ENCODE measurements at regions not wholly inside any gene's neighbourhood (a gene's known extent, or its start where the extent isn't known, plus 50 kb on each side); places are given as distances from the start of the nearest gene placed in this dataset.

DNA sequence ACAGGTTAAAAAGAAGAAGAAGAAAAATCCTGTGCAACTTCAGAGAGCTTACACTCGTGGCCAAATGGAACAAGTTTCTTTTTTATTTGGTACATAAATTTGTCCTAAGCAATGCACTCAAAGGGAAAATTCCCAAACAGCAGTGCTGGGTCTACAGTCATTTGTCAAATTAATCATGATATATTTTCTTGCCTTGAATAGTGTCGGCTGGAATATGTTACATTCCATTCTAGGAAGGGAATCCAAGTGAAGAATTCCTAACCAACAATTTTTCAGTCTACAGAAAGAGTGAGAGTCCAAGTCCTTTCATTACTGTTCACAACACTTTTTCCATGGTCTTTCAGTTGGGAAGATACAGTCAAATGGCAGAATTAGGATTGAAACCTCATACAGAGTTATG, 63.9 kb downstream of the HAND2 start:
- no peak for FAIRE-seq
- no peak overlapping the region for H3K9ac ChIP-seq (ENCODE audit: low read length)
- peak; percentile 79 for DNase-seq (ENCODE audit: low read depth)
- H4K20me1 ChIP-seq (ENCODE audit: insufficient read depth, low read length), result no peaks in the 10 kb centered on the region
- Mint-ChIP-seq H3K27ac (ENCODE audit: unreplicated experiment) (no peak overlapping the region), H3K4me1 (ENCODE audit: low read depth, unreplicated experiment) (no peaks in the 10 kb centered on the region), H3K4me3 (ENCODE audit: unreplicated experiment) (no peak overlapping the region), H3K9me3 (ENCODE audit: unreplicated experiment) (no peaks in the 10 kb centered on the region), H3K27me3 (ENCODE audit: low read depth, unreplicated experiment) (no peaks in the 10 kb centered on the region), H3K36me3 (ENCODE audit: low read depth, unreplicated experiment) (no peaks in the 10 kb centered on the region)
- H3K36me3 ChIP-seq (ENCODE audit: insufficient read depth, low read length), result no peaks in the 10 kb centered on the region
- TF ChIP-seq, protein P1, sequence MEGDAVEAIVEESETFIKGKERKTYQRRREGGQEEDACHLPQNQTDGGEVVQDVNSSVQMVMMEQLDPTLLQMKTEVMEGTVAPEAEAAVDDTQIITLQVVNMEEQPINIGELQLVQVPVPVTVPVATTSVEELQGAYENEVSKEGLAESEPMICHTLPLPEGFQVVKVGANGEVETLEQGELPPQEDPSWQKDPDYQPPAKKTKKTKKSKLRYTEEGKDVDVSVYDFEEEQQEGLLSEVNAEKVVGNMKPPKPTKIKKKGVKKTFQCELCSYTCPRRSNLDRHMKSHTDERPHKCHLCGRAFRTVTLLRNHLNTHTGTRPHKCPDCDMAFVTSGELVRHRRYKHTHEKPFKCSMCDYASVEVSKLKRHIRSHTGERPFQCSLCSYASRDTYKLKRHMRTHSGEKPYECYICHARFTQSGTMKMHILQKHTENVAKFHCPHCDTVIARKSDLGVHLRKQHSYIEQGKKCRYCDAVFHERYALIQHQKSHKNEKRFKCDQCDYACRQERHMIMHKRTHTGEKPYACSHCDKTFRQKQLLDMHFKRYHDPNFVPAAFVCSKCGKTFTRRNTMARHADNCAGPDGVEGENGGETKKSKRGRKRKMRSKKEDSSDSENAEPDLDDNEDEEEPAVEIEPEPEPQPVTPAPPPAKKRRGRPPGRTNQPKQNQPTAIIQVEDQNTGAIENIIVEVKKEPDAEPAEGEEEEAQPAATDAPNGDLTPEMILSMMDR (IDR thresholded peaks at IDR 0.05; ENCODE audit: insufficient read depth, low read depth, low read length), result no peak
- no peak for TF ChIP-seq EZH2 (IDR thresholded peaks at IDR 0.05; ENCODE audit: insufficient read depth, low read length)
- H3K4me1 ChIP-seq (ENCODE audit: insufficient read depth, low read length), result no peaks in the 10 kb centered on the region
- H3K4me3 ChIP-seq (ENCODE audit: insufficient read depth, low read depth, low read length), result no peak overlapping the region
- no peaks in the 10 kb centered on the region for H3K27me3 ChIP-seq (ENCODE audit: insufficient read depth, low read length)
- H3K9me3 ChIP-seq (ENCODE audit: insufficient read depth, low read depth, low read length), result no peaks in the 10 kb centered on the region
- no peak overlapping the region for H3K4me2 ChIP-seq (ENCODE audit: low read length)
- no peak overlapping the region for H3K27ac ChIP-seq (ENCODE audit: low read depth, low read length)
- H2AFZ ChIP-seq (ENCODE audit: low read depth, low read length), result no peak overlapping the region
- H3K79me2 ChIP-seq (ENCODE audit: insufficient read depth, low read length), result no peaks in the 10 kb centered on the region

DNA sequence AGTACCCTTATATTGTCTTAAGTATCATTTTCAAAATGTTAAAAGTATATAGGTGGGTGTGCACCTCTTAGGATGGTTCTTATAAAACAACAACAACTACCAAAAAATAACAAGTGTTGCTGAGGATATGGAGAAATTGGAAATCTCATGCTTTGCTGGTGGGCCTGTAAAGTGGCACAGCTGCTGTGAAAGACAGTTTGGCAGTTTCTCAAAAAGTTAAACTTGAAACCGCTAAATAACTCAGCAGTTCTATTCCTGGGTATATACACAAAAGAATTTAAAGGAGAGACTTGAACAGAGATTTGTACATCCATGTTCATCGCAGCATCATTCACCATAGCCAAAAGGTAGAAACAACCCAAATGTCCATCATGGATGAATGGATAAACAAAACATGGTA, 65.5 kb downstream of the HAND2 start:
- TF ChIP-seq, protein P1 (IDR thresholded peaks at IDR 0.05; ENCODE audit: insufficient read depth, low read depth, low read length), result no peak
- no peak for TF ChIP-seq EZH2 (IDR thresholded peaks at IDR 0.05; ENCODE audit: insufficient read depth, low read length)
- Histone ChIP-seq H3K27ac (ENCODE audit: low read depth, low read length) (no peak overlapping the region), H3K36me3 (ENCODE audit: insufficient read depth, low read length) (no peaks in the 10 kb centered on the region), H3K79me2 (ENCODE audit: insufficient read depth, low read length) (no peaks in the 10 kb centered on the region), H3K27me3 (ENCODE audit: insufficient read depth, low read length) (no peaks in the 10 kb centered on the region), H3K4me3 (ENCODE audit: insufficient read depth, low read depth, low read length) (no peak overlapping the region), H2AFZ (ENCODE audit: low read depth, low read length) (no peak overlapping the region), H3K4me1 (ENCODE audit: insufficient read depth, low read length) (no peaks in the 10 kb centered on the region), H3K9me3 (ENCODE audit: insufficient read depth, low read depth, low read length) (no peaks in the 10 kb centered on the region), H4K20me1 (ENCODE audit: insufficient read depth, low read length) (no peaks in the 10 kb centered on the region), H3K4me2 (ENCODE audit: low read length) (no peak overlapping the region), H3K9ac (ENCODE audit: low read length) (no peak overlapping the region)
- Mint-ChIP-seq H3K36me3 (ENCODE audit: low read depth, unreplicated experiment) (no peaks in the 10 kb centered on the region), H3K4me3 (ENCODE audit: unreplicated experiment) (no peak overlapping the region), H3K9me3 (ENCODE audit: unreplicated experiment) (peaks cover 1% of the 10 kb centered on the region), H3K27ac (ENCODE audit: unreplicated experiment) (no peak overlapping the region), H3K27me3 (ENCODE audit: low read depth, unreplicated experiment) (no peaks in the 10 kb centered on the region), H3K4me1 (ENCODE audit: low read depth, unreplicated experiment) (no peaks in the 10 kb centered on the region)
- DNase-seq (ENCODE audit: low read depth) (no peak), FAIRE-seq (peak; percentile 43)

DNA sequence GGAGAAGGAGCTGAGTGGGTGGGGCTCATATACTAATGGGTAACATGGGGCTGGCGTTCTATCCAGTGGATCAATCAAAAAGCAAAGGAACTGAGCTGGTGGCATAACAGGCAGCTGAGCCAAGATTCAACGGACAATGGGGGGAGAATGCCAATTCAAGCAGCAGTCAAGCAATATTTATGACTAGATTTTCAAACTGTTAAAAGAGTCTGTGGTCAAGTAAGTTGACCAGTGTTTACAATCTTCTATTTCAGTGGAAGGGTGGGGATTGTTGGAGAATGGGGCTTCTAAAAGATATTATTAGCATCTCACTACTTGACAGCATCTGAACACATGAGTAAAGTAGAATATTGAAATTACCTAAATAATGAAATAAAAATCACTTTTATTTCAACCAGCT, 64.9 kb upstream of the SCRG1 start:
- Mint-ChIP-seq H3K4me1 (ENCODE audit: low read depth, unreplicated experiment) (no peaks in the 10 kb centered on the region), H3K27ac (ENCODE audit: unreplicated experiment) (no peak overlapping the region), H3K4me3 (ENCODE audit: unreplicated experiment) (no peak overlapping the region), H3K9me3 (ENCODE audit: unreplicated experiment) (peaks cover 1% of the 10 kb centered on the region), H3K36me3 (ENCODE audit: low read depth, unreplicated experiment) (no peaks in the 10 kb centered on the region), H3K27me3 (ENCODE audit: low read depth, unreplicated experiment) (no peaks in the 10 kb centered on the region)
- Histone ChIP-seq H3K4me2 (ENCODE audit: low read length) (no peak overlapping the region), H3K9ac (ENCODE audit: low read length) (no peak overlapping the region), H3K9me3 (ENCODE audit: insufficient read depth, low read depth, low read length) (no peaks in the 10 kb centered on the region), H3K27me3 (ENCODE audit: insufficient read depth, low read length) (no peaks in the 10 kb centered on the region), H4K20me1 (ENCODE audit: insufficient read depth, low read length) (no peaks in the 10 kb centered on the region), H3K79me2 (ENCODE audit: insufficient read depth, low read length) (no peaks in the 10 kb centered on the region), H3K36me3 (ENCODE audit: insufficient read depth, low read length) (no peaks in the 10 kb centered on the region), H3K27ac (ENCODE audit: low read depth, low read length) (no peak overlapping the region), H2AFZ (ENCODE audit: low read depth, low read length) (no peak overlapping the region), H3K4me3 (ENCODE audit: insufficient read depth, low read depth, low read length) (no peak overlapping the region), H3K4me1 (ENCODE audit: insufficient read depth, low read length) (no peaks in the 10 kb centered on the region)
- TF ChIP-seq EZH2 (IDR thresholded peaks at IDR 0.05; ENCODE audit: insufficient read depth, low read length), result no peak
- TF ChIP-seq, protein P1 (IDR thresholded peaks at IDR 0.05; ENCODE audit: insufficient read depth, low read depth, low read length), result no peak
- DNase-seq (ENCODE audit: low read depth) (no peak), FAIRE-seq (no peak)
